HL-60 (cell line): ENCODE measurements at regions not wholly inside any gene's neighbourhood (a gene's known extent, or its start where the extent isn't known, plus 50 kb on each side); places are given as distances from the start of the nearest gene placed in this dataset.
"Not testable (repeated sequence)": the region's sequence is repeated elsewhere in the genome, so short reads cannot be mapped to it uniquely, and the experiment has no call there.

ENCODE experiments used
- DNase-seq, 2 experiments: peaks; one replicate each; pipeline ENCODE4 v3.0.0-alpha.2; 2010 to 2020; ENCODE audit warnings: low read depth in 1 of 2, low spot score in 1 of 2
- H3K27ac ChIP-seq: fragments of 250-450 bp; sonication (Bioruptor Pico); replicated peaks from 2 replicates; pipeline ENCODE4 v1.5.1; 2020; ENCODE audit warnings: mild to moderate bottlenecking, moderate library complexity
- H3K27me3 ChIP-seq: fragments of 250-450 bp; sonication (Bioruptor Pico); 2 replicates; pipeline ENCODE4 v1.5.1; 2021; ENCODE audit warnings: mild to moderate bottlenecking, moderate library complexity; ENCODE audit not compliant: insufficient read depth, poor library complexity, severe bottlenecking
- H3K4me3 ChIP-seq: replicated peaks from 2 replicates; pipeline ENCODE4 v1.5.1; 2011; ENCODE audit warnings: mild to moderate bottlenecking, control low read depth, low read length; ENCODE audit not compliant: insufficient read depth
- GABPA ChIP-seq: IDR thresholded peaks from 2 replicates; pipeline ENCODE4 v1.6.1; 2012; ENCODE audit warnings: low read depth
- POLR2AphosphoS5 ChIP-seq: IDR thresholded peaks from 2 replicates; pipeline ENCODE4 v1.6.1; 2012; ENCODE audit warnings: low read depth
- SPI1 ChIP-seq: IDR thresholded peaks from 2 replicates; pipeline ENCODE4 v1.6.1; 2012; ENCODE audit warnings: low read depth, mild to moderate bottlenecking, borderline replicate concordance
- TF ChIP-seq, protein P1 (sequence below): IDR thresholded peaks from one replicate; pipeline ENCODE4 v1.5.1; 2011; ENCODE audit warnings: low read length, control low read depth, inconsistent platforms; ENCODE audit not compliant: insufficient read depth
- TF ChIP-seq, protein P2 (sequence below): IDR thresholded peaks from 2 replicates; pipeline ENCODE4 v1.6.1; 2012; ENCODE audit warnings: low read depth; ENCODE audit not compliant: insufficient replicate concordance

DNA sequence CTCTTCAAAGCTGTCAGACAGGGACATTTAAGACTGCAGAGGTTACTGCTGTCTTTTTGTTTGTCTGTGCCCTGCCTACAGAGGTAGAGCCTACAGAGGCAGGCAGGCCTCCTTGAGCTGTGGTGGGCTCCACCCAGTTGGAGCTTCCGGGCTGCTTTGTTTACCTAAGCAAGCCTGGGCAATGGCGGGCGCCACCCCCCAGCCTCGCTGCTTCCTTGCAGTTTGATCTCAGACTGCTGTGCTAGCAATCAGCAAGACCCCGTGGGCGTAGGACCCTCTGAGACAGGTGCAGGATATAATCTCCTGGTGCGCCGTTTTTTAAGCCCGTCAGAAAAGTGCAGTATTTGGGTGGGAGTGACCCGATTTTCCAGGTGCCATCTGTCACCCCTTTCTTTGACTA lies 87.7 kb upstream of the DIAPH3 start:
- not testable (repeated sequence) for H3K27me3 ChIP-seq, DNase-seq

DNA sequence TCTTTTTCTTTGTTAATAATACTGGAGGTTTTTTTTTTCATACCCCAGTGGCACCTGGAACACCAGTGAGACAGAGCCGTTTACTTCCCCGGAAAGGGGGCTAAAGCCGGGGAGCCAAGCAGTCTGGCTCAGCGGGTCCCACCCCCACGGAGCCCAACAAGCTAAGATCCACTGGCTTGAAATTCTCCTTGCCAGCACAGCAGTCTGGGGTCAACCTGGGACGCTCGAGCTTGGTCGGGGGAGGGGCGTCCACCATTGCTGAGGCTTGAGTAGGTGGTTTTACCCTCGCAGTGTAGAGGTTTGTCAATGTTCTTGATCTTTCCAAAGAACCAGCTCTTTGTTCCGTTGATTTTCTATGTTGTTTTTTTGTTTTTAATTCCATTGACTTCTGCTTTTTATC lies 94.6 kb upstream of the DIAPH3 start:
- no peak overlapping the region for H3K27ac ChIP-seq
- no peak for DNase-seq
- TF ChIP-seq, protein P1, sequence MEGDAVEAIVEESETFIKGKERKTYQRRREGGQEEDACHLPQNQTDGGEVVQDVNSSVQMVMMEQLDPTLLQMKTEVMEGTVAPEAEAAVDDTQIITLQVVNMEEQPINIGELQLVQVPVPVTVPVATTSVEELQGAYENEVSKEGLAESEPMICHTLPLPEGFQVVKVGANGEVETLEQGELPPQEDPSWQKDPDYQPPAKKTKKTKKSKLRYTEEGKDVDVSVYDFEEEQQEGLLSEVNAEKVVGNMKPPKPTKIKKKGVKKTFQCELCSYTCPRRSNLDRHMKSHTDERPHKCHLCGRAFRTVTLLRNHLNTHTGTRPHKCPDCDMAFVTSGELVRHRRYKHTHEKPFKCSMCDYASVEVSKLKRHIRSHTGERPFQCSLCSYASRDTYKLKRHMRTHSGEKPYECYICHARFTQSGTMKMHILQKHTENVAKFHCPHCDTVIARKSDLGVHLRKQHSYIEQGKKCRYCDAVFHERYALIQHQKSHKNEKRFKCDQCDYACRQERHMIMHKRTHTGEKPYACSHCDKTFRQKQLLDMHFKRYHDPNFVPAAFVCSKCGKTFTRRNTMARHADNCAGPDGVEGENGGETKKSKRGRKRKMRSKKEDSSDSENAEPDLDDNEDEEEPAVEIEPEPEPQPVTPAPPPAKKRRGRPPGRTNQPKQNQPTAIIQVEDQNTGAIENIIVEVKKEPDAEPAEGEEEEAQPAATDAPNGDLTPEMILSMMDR, result no peak
- TF ChIP-seq, protein P2, sequence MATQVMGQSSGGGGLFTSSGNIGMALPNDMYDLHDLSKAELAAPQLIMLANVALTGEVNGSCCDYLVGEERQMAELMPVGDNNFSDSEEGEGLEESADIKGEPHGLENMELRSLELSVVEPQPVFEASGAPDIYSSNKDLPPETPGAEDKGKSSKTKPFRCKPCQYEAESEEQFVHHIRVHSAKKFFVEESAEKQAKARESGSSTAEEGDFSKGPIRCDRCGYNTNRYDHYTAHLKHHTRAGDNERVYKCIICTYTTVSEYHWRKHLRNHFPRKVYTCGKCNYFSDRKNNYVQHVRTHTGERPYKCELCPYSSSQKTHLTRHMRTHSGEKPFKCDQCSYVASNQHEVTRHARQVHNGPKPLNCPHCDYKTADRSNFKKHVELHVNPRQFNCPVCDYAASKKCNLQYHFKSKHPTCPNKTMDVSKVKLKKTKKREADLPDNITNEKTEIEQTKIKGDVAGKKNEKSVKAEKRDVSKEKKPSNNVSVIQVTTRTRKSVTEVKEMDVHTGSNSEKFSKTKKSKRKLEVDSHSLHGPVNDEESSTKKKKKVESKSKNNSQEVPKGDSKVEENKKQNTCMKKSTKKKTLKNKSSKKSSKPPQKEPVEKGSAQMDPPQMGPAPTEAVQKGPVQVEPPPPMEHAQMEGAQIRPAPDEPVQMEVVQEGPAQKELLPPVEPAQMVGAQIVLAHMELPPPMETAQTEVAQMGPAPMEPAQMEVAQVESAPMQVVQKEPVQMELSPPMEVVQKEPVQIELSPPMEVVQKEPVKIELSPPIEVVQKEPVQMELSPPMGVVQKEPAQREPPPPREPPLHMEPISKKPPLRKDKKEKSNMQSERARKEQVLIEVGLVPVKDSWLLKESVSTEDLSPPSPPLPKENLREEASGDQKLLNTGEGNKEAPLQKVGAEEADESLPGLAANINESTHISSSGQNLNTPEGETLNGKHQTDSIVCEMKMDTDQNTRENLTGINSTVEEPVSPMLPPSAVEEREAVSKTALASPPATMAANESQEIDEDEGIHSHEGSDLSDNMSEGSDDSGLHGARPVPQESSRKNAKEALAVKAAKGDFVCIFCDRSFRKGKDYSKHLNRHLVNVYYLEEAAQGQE, result no peak
- no peak overlapping the region for H3K4me3 ChIP-seq
- no peaks in the 10 kb centered on the region for H3K27me3 ChIP-seq

More for the DNA sequence above, 87.7 kb upstream of the DIAPH3 start:
- not testable (repeated sequence) for H3K27ac ChIP-seq, H3K4me3 ChIP-seq

DNA sequence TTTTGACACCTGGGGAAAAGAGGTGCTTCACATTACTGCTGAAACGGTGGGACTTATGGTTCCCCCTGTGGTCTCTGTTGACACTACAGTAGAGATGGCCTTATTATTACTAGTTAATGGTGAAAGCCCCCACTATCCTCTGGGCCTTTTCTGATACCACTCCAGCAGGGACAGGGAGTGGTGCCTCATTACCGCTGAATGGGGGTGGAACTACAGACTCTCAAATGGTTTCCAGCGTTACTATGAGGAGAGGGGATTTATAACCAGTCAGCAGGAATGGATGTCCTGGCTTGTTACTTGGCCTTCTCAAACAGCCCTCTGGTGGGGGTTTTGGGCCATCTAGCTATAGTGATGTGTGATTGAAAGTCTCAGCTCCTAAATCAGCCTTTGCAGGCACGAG lies 96.7 kb upstream of the DIAPH3 start:
- no peak for DNase-seq
- H3K27me3 ChIP-seq, result no peaks in the 10 kb centered on the region

DNA sequence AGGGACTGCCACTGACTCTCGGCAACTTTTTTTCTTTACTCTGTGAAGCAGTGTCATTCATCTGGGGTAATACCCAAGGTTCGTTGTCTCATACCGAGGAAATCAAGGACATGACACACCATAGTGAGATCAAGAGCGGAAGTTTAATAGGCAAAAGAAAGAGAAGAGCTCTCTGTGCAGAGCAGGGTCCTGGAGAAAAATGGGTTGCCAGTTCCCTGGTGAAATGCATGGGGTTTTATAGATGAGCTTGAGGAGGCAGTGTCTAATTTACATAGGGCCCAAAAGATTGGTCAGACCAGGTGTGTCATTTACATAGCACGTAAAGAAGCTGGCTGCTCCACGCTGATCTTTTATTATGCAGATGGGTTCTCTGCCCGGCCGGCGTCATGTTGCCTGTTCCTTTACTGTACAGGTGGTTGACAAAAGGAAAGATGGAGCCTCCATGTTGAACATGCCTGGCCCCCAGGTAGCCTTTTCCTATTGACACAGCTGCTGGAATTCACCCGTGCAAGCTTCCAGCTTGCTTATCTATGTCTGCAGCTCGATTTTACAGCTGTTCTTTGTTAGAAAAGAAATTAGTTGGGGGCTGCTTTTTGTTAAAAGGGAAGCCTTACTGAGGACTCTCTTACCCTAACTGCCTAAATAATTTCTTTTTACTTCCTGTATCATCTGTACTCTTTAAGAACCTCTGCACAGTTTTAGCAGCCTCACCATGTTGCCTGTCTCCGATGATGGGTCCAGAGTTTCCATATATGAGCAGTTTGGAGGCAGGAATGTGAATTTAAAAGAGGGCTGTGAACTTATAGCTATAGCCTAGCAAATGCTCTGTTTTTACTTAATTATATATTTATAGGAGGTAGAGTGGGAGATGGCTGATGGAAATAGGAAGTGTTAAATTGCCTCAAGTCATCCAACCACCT lies 98.0 kb upstream of the DIAPH3 start:
- H3K27me3 ChIP-seq, result no peaks in the 10 kb centered on the region
- no peak for DNase-seq
- H3K4me3 ChIP-seq, result no peak overlapping the region
- no peak overlapping the region for H3K27ac ChIP-seq
- TF ChIP-seq, protein P2, result no peak
- TF ChIP-seq POLR2AphosphoS5 (no peak), GABPA (no peak), SPI1 (no peak)
- TF ChIP-seq, protein P1, result no peak

More for the DNA sequence above, 96.7 kb upstream of the DIAPH3 start:
- TF ChIP-seq, protein P2, result no peak
- TF ChIP-seq, protein P1, result no peak
- TF ChIP-seq POLR2AphosphoS5 (no peak), GABPA (no peak), SPI1 (no peak)
- no peak overlapping the region for H3K4me3 ChIP-seq
- no peak overlapping the region for H3K27ac ChIP-seq
